Type B pancreatic cell (in vitro differentiated cells): ENCODE measurements at regions not wholly inside any gene's neighbourhood (a gene's known extent, or its start where the extent isn't known, plus 50 kb on each side); places are given as distances from the start of the nearest gene placed in this dataset.

Source experiments
- DNase-seq: peaks from one replicate; pipeline ENCODE4 v3.0.0; 2021; ENCODE audit warnings: mixed read lengths; ENCODE audit not compliant: unreplicated experiment; ENCODE audit errors: extremely low spot score
- H3K27ac Mint-ChIP-seq: 2 replicates; pipeline ENCODE4 v1.8.0; 2021; ENCODE audit warnings: mild to moderate bottlenecking, mixed read lengths
- H3K27me3 Mint-ChIP-seq: 2 replicates; pipeline ENCODE4 v1.8.0; 2021; ENCODE audit warnings: mixed read lengths
- H3K36me3 Mint-ChIP-seq: 2 replicates; pipeline ENCODE4 v1.8.0; 2021; ENCODE audit warnings: mixed read lengths
- H3K4me1 Mint-ChIP-seq: one replicate; pipeline ENCODE4 v1.8.0; 2021; ENCODE audit warnings: mixed read lengths; ENCODE audit not compliant: unreplicated experiment
- H3K4me3 Mint-ChIP-seq: 2 replicates; pipeline ENCODE4 v1.8.0; 2021; ENCODE audit warnings: mild to moderate bottlenecking, mixed read lengths
- H3K9me3 Mint-ChIP-seq: 2 replicates; pipeline ENCODE4 v1.8.0; 2021; ENCODE audit warnings: mixed read lengths
- TF ChIP-seq, protein P1 (sequence below): fragments of 200-600 bp; sonication (generic); conservative IDR thresholded peaks from 2 replicates; pipeline ENCODE4 v1.5.0; 2021; ENCODE audit warnings: antibody characterized with exemption, mild to moderate bottlenecking

DNA sequence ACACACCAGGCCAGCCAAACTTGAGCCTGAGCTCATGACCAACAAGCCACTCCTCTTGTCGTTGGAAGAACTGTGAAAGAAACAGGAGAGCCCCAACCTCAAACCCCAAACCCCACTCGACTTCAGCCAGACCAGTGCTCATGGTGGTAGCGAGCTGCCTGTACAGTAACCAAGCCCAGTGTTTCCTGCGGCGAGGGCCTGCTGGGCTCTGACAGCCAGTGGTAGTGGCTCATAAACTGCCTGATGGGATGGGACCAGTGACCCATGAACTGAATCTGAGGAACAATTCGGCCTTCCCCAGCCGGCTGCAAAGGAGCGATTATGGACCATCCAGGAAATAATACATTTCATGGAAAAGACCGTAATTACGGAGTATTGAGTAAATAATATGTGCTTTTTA lies 191.9 kb downstream of the RPS24 start:
- Mint-ChIP-seq H3K4me1 (no peaks in the 10 kb centered on the region), H3K9me3 (no peaks in the 10 kb centered on the region), H3K36me3 (no peaks in the 10 kb centered on the region), H3K27ac (no peak overlapping the region), H3K27me3 (no peaks in the 10 kb centered on the region), H3K4me3 (no peak overlapping the region)
- DNase-seq = no peak
- TF ChIP-seq, protein P1, sequence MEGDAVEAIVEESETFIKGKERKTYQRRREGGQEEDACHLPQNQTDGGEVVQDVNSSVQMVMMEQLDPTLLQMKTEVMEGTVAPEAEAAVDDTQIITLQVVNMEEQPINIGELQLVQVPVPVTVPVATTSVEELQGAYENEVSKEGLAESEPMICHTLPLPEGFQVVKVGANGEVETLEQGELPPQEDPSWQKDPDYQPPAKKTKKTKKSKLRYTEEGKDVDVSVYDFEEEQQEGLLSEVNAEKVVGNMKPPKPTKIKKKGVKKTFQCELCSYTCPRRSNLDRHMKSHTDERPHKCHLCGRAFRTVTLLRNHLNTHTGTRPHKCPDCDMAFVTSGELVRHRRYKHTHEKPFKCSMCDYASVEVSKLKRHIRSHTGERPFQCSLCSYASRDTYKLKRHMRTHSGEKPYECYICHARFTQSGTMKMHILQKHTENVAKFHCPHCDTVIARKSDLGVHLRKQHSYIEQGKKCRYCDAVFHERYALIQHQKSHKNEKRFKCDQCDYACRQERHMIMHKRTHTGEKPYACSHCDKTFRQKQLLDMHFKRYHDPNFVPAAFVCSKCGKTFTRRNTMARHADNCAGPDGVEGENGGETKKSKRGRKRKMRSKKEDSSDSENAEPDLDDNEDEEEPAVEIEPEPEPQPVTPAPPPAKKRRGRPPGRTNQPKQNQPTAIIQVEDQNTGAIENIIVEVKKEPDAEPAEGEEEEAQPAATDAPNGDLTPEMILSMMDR = no peak

DNA sequence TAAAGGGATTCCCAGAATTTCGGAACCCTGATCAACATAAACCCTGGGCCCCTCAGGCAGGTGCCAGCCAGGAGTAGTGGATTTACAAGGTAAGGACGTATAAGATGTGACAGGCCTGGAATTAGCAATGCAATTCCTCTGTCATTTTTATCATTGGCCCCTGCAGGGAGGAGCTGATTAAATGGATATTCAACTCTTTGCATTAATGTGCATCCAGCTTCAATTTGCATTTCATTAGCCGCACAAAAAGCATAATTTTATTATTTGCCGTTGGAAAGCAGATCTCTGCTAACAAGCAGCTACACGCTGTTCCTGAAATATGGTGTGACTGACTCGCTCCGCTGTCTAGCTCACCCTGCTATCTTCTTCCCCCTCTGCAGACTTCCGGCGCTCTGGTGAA lies 195.8 kb downstream of the RPS24 start:
- Mint-ChIP-seq H3K27ac (no peak overlapping the region), H3K4me3 (no peak overlapping the region), H3K4me1 (no peaks in the 10 kb centered on the region), H3K27me3 (no peaks in the 10 kb centered on the region), H3K9me3 (no peaks in the 10 kb centered on the region), H3K36me3 (no peaks in the 10 kb centered on the region)
- no peak for DNase-seq
- TF ChIP-seq, protein P1 = no peak

DNA sequence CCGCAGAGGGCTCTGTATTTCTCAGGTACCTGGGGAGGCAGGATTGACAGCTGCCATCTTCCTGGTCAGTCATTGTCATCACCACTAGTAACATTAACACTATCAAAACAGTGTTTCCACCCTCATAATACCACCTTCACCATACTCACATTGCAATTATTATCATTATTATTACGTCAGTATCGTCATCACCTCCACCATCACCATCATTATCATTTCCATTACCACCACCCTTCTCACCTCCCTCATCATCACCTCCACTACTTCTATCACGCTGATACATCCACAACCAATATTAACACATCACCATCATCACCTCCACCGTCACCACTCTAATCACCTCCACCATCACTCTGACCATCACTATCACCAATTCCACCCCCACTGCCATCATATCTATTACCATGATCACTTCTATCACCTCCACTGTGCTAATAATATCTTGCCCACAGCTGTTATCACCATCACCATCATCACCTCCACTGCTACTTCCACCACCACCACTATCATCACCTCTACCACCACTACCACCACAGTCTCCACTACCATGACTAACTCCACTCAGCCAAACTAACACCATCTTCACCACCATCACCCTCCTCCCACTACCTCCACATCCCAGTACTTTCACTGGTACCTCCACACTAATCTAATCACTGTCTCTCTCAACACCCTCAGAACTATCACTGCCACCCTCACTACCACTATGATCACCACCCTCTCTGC lies 196.4 kb downstream of the RPS24 start:
- Mint-ChIP-seq H3K36me3 (no peaks in the 10 kb centered on the region), H3K27me3 (no peaks in the 10 kb centered on the region), H3K4me3 (no peak overlapping the region), H3K9me3 (no peaks in the 10 kb centered on the region), H3K4me1 (no peaks in the 10 kb centered on the region), H3K27ac (no peak overlapping the region)
- TF ChIP-seq, protein P1 = no peak
- no peak for DNase-seq

DNA sequence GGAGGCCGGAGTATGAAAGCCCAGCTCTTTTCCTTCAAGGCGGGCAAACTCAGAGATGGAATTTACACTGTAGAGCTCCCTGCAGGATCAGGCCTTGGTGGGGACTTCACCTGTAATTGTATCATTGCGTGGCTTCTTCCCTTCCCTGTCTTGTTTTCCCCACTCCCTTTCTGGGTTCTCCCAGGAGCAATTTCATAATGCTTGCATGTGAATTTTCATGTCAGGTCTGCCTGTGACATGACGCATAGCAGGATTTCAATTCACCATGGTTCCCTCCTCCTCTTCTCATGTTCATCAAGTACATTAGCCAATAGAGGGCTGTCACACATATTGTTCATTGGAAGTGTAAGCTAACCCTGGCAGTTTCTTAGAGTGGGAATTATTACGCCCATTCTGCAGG lies 197.7 kb downstream of the RPS24 start:
- Mint-ChIP-seq H3K4me3 (no peak overlapping the region), H3K27ac (no peak overlapping the region), H3K4me1 (no peaks in the 10 kb centered on the region), H3K36me3 (no peaks in the 10 kb centered on the region), H3K27me3 (no peaks in the 10 kb centered on the region), H3K9me3 (no peaks in the 10 kb centered on the region)
- TF ChIP-seq, protein P1 = no peak
- no peak for DNase-seq

DNA sequence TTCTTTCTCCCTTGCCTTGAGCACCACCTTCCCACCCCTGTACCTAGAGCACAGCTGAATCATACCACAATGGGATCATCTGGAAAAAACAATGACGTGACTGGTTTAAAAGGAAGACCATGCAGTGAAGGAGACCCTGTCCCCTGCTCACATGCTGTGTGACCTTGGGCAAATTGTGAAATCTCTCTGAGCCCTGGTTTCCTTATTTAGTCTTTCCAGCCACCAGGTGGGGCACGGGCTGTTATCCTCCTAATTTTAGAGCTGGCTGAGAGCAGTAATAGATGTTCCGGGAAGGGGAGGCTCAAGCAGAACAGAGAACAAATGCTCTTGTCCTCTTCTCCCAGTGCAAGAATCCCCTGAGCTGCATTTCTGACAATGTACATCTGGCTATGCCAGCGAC lies 198.3 kb downstream of the RPS24 start:
- H3K27me3 Mint-ChIP-seq = no peaks in the 10 kb centered on the region
- H3K4me1 Mint-ChIP-seq = no peaks in the 10 kb centered on the region
- no peak for DNase-seq
- H3K4me3 Mint-ChIP-seq = no peak overlapping the region
- TF ChIP-seq, protein P1 = peak; percentile 44
- H3K36me3 Mint-ChIP-seq = no peaks in the 10 kb centered on the region
- H3K27ac Mint-ChIP-seq = no peak overlapping the region
- H3K9me3 Mint-ChIP-seq = no peaks in the 10 kb centered on the region
